ENCODE measurements at regions not wholly inside any gene's neighbourhood (a gene's known extent, or its start where the extent isn't known, plus 50 kb on each side); places are given as distances from the start of the nearest gene placed in this dataset.

DNA sequence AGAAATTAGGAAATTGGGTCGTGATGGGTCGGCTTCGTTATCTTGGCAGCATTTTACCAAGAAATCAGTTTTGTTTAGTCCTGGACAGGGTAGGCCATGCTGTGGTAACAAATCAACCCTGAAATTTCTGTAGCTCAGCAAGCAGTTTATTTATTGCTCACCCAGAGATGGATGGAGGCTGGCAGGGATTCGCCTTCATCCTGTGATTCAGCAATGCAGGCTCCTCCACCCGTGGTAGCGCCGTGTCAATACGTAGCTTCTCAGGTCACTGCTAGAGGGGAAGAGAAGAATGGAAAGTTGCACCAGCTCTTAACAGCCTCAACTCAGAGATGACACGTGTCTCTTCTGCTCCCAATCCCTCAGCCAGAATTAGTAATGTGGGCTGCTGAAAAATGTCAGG, 157.0 kb upstream of the SGK1 start:
- TF ChIP-seq, protein P1, sequence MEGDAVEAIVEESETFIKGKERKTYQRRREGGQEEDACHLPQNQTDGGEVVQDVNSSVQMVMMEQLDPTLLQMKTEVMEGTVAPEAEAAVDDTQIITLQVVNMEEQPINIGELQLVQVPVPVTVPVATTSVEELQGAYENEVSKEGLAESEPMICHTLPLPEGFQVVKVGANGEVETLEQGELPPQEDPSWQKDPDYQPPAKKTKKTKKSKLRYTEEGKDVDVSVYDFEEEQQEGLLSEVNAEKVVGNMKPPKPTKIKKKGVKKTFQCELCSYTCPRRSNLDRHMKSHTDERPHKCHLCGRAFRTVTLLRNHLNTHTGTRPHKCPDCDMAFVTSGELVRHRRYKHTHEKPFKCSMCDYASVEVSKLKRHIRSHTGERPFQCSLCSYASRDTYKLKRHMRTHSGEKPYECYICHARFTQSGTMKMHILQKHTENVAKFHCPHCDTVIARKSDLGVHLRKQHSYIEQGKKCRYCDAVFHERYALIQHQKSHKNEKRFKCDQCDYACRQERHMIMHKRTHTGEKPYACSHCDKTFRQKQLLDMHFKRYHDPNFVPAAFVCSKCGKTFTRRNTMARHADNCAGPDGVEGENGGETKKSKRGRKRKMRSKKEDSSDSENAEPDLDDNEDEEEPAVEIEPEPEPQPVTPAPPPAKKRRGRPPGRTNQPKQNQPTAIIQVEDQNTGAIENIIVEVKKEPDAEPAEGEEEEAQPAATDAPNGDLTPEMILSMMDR (IDR thresholded peaks at IDR 0.05), result no peak
- no peak for TF ChIP-seq POLR2AphosphoS5 (IDR thresholded peaks at IDR 0.05)
- no peak for TF ChIP-seq POLR2A (IDR thresholded peaks at IDR 0.05)

Measured in prostate gland (tissue), 2 donors.